ENCODE measurements at regions not wholly inside any gene's neighbourhood (a gene's known extent, or its start where the extent isn't known, plus 50 kb on each side); places are given as distances from the start of the nearest gene placed in this dataset.
"Not testable (repeated sequence)": the region's sequence is repeated elsewhere in the genome, so short reads cannot be mapped to it uniquely, and the experiment has no call there.

GRCh38 chr18:76604108-76604934 is 109.3 kb upstream of the ZNF516 start:
- dilution Hi-C loops (cut with MboI; ENCODE audit: extremely low pct_ligation_motif_present, low sequenced_read_pairs): no loop called here
- CTCF ChIA-PET: no interaction called here

GRCh38 chr18:76602191-76602590 is 107.1 kb upstream of the ZNF516 start:
- Histone ChIP-seq H3K9ac (replicated peaks; ENCODE audit: extremely low read depth, insufficient read depth, low read length) (no peak overlapping the region), H3K9me1 (replicated peaks; ENCODE audit: control insufficient read depth, extremely low read depth, insufficient read depth, low read length) (no peaks in the 10 kb centered on the region), H3K9me3 (replicated peaks; ENCODE audit: control insufficient read depth, insufficient read depth, low read length) (no peaks in the 10 kb centered on the region), H3K36me3 (ENCODE audit: control insufficient read depth in 2 of 2, extremely low read depth in 1 of 2, insufficient read depth in 2 of 2, low read length in 2 of 2) (no peaks in the 10 kb centered on the region), H3K27me3 (ENCODE audit: control insufficient read depth in 2 of 2, insufficient read depth in 2 of 2, low read length in 2 of 2) (no peaks in the 10 kb centered on the region), H3K27ac (ENCODE audit: insufficient read depth, low read depth, low read length) (no peak overlapping the region), H3K4me3 (replicated peaks in 1 of 3; ENCODE audit: insufficient read depth in 1 of 3, low read depth in 1 of 3, low read length in 3 of 3) (no peak overlapping the region), H2AFZ (ENCODE audit: low read depth, low read length) (no peak overlapping the region), H4K20me1 (replicated peaks; ENCODE audit: control insufficient read depth, extremely low read depth, insufficient read depth, low read length) (no peaks in the 10 kb centered on the region), H3K4me2 (ENCODE audit: insufficient read depth, low read length) (no peak overlapping the region), H3K4me1 (ENCODE audit: control insufficient read depth, extremely low read depth, insufficient read depth, low read length) (no peaks in the 10 kb centered on the region), H3K79me2 (ENCODE audit: control insufficient read depth, insufficient read depth, low read length) (no peaks in the 10 kb centered on the region)
- dilution Hi-C loops (cut with MboI; ENCODE audit: extremely low pct_ligation_motif_present, low sequenced_read_pairs) (no loop called here), intact Hi-C loops (cut with micrococcal nuclease) (no loop called here)
- no peak for TF ChIP-seq FOS (IDR thresholded peaks at IDR 0.05; ENCODE audit: borderline replicate concordance, insufficient read depth, low read length)
- TF ChIP-seq MYC (IDR thresholded peaks at IDR 0.05; ENCODE audit: low read depth, low read length): no peak
- no peak for TF ChIP-seq EZH2 (IDR thresholded peaks at IDR 0.05; ENCODE audit: borderline replicate concordance, low read depth, low read length, severe bottlenecking)
- no peak for TF ChIP-seq POLR2A (IDR thresholded peaks at IDR 0.05; ENCODE audit: low read depth, low read length)
- TF ChIP-seq GATA2 (IDR thresholded peaks at IDR 0.05; ENCODE audit: insufficient read depth, insufficient read length, low read depth, low read length): no peak
- TF ChIP-seq JUN (IDR thresholded peaks at IDR 0.05; ENCODE audit: borderline replicate concordance, insufficient read depth, insufficient read length, low read depth): no peak
- no peak for TF ChIP-seq POLR2AphosphoS5 (IDR thresholded peaks at IDR 0.05; ENCODE audit: insufficient read depth, low read depth, low read length)
- no peak for TF ChIP-seq MAX (IDR thresholded peaks at IDR 0.05; ENCODE audit: insufficient read depth, insufficient read length)
- TF ChIP-seq CTCF (IDR thresholded peaks at IDR 0.05; ENCODE audit: extremely low read depth in 1 of 2, insufficient read depth in 1 of 2, low read depth in 1 of 2, low read length in 2 of 2): no peak
- CTCF ChIA-PET: no interaction called here
- FAIRE-seq: no peak
- DNase-seq (ENCODE audit: low read depth, low spot score): no peak
- BruUV-seq (replicated peaks): no TSS peak
- POLR2A ChIA-PET: no interaction called here

More at GRCh38 chr18:76604108-76604934, 109.3 kb upstream of the ZNF516 start:
- Histone ChIP-seq H3K9me1 (replicated peaks; ENCODE audit: control insufficient read depth, extremely low read depth, insufficient read depth, low read length) (no peaks in the 10 kb centered on the region), H3K4me2 (ENCODE audit: insufficient read depth, low read length) (no peak overlapping the region), H3K27ac (ENCODE audit: insufficient read depth, low read depth, low read length) (no peak overlapping the region), H4K20me1 (replicated peaks; ENCODE audit: control insufficient read depth, extremely low read depth, insufficient read depth, low read length) (no peaks in the 10 kb centered on the region), H3K9me3 (replicated peaks; ENCODE audit: control insufficient read depth, insufficient read depth, low read length) (no peaks in the 10 kb centered on the region), H3K36me3 (ENCODE audit: control insufficient read depth in 2 of 2, extremely low read depth in 1 of 2, insufficient read depth in 2 of 2, low read length in 2 of 2) (no peaks in the 10 kb centered on the region), H3K9ac (replicated peaks; ENCODE audit: extremely low read depth, insufficient read depth, low read length) (no peak overlapping the region), H2AFZ (ENCODE audit: low read depth, low read length) (no peak overlapping the region), H3K79me2 (ENCODE audit: control insufficient read depth, insufficient read depth, low read length) (no peaks in the 10 kb centered on the region), H3K4me1 (ENCODE audit: control insufficient read depth, extremely low read depth, insufficient read depth, low read length) (no peaks in the 10 kb centered on the region), H3K27me3 (ENCODE audit: control insufficient read depth in 2 of 2, insufficient read depth in 2 of 2, low read length in 2 of 2) (no peaks in the 10 kb centered on the region), H3K4me3 (replicated peaks in 1 of 3; ENCODE audit: insufficient read depth in 1 of 3, low read depth in 1 of 3, low read length in 3 of 3) (no peak overlapping the region)
- no TSS peak for BruUV-seq (replicated peaks)
- FAIRE-seq (no peak), DNase-seq (ENCODE audit: low read depth, low spot score) (no peak)
- POLR2A ChIA-PET: no interaction called here
- intact Hi-C loops (cut with micrococcal nuclease): no loop called here
- TF ChIP-seq POLR2A (IDR thresholded peaks at IDR 0.05; ENCODE audit: low read depth, low read length): no peak

GRCh38 chr18:76600076-76600475 is 105.0 kb upstream of the ZNF516 start:
- H3K9me3 ChIP-seq (replicated peaks; ENCODE audit: control insufficient read depth, insufficient read depth, low read length); FAIRE-seq; H3K36me3 ChIP-seq (ENCODE audit: control insufficient read depth in 2 of 2, extremely low read depth in 1 of 2, insufficient read depth in 2 of 2, low read length in 2 of 2); H3K4me3 ChIP-seq (replicated peaks in 1 of 3; ENCODE audit: insufficient read depth in 1 of 3, low read depth in 1 of 3, low read length in 3 of 3); CTCF ChIA-PET; H3K4me1 ChIP-seq (ENCODE audit: control insufficient read depth, extremely low read depth, insufficient read depth, low read length); H3K79me2 ChIP-seq (ENCODE audit: control insufficient read depth, insufficient read depth, low read length); POLR2A ChIA-PET; DNase-seq (ENCODE audit: low read depth, low spot score); dilution Hi-C loops (cut with MboI; ENCODE audit: extremely low pct_ligation_motif_present, low sequenced_read_pairs); H2AFZ ChIP-seq (ENCODE audit: low read depth, low read length); H4K20me1 ChIP-seq (replicated peaks; ENCODE audit: control insufficient read depth, extremely low read depth, insufficient read depth, low read length); H3K27ac ChIP-seq (ENCODE audit: insufficient read depth, low read depth, low read length); H3K27me3 ChIP-seq (ENCODE audit: control insufficient read depth in 2 of 2, insufficient read depth in 2 of 2, low read length in 2 of 2); BruUV-seq (replicated peaks); intact Hi-C loops (cut with micrococcal nuclease); H3K9ac ChIP-seq (replicated peaks; ENCODE audit: extremely low read depth, insufficient read depth, low read length); H3K9me1 ChIP-seq (replicated peaks; ENCODE audit: control insufficient read depth, extremely low read depth, insufficient read depth, low read length); H3K4me2 ChIP-seq (ENCODE audit: insufficient read depth, low read length): not testable (repeated sequence)
